Loucy (cell line): ENCODE measurements at regions not wholly inside any gene's neighbourhood (a gene's known extent, or its start where the extent isn't known, plus 50 kb on each side); places are given as distances from the start of the nearest gene placed in this dataset.
"Not testable (repeated sequence)": the region's sequence is repeated elsewhere in the genome, so short reads cannot be mapped to it uniquely, and the experiment has no call there.

Experiments
- H2AFZ ChIP-seq: fragments of 200-600 bp; sonication (generic); 2 replicates; pipeline ENCODE4 v1.6.0; 2016; ENCODE audit warnings: antibody characterized with exemption, mild to moderate bottlenecking, low read length, moderate library complexity
- H3F3A ChIP-seq: fragments of 200-600 bp; 2 replicates; pipeline ENCODE4 v1.6.0; 2016; ENCODE audit warnings: antibody characterized with exemption, low read depth, mild to moderate bottlenecking
- H3K27me3 ChIP-seq: fragments of 200-600 bp; sonication (generic); 2 replicates; pipeline ENCODE4 v1.6.1; 2014; ENCODE audit warnings: low read length, mild to moderate bottlenecking; ENCODE audit not compliant: insufficient read depth, poor library complexity, severe bottlenecking
- H3K36me3 ChIP-seq: fragments of 200-600 bp; sonication (generic); 2 replicates; pipeline ENCODE4 v1.6.1; 2016; ENCODE audit warnings: low read length; ENCODE audit not compliant: insufficient read depth
- H3K4me1 ChIP-seq: fragments of 200-600 bp; sonication (generic); 2 replicates; pipeline ENCODE4 v1.5.1; 2014; ENCODE audit warnings: low read length, mild to moderate bottlenecking; ENCODE audit not compliant: insufficient read depth, poor library complexity, severe bottlenecking
- H3K4me2 ChIP-seq: fragments of 200-600 bp; sonication (generic); 2 replicates; pipeline ENCODE4 v1.6.0; 2014; ENCODE audit warnings: antibody characterized with exemption, low read length, low read depth, mild to moderate bottlenecking; ENCODE audit not compliant: poor library complexity, severe bottlenecking
- H3K4me3 ChIP-seq: fragments of 200-600 bp; sonication (generic); 2 replicates; pipeline ENCODE4 v1.5.1; 2014; ENCODE audit warnings: low read length, mild to moderate bottlenecking, mixed read lengths; ENCODE audit not compliant: poor library complexity, severe bottlenecking
- H3K79me2 ChIP-seq: fragments of 200-600 bp; sonication (generic); 2 replicates; pipeline ENCODE4 v1.6.1; 2014; ENCODE audit warnings: low read length; ENCODE audit not compliant: insufficient read depth
- H3K9ac ChIP-seq: fragments of 200-600 bp; sonication (generic); 2 replicates; pipeline ENCODE4 v1.6.0; 2014; ENCODE audit warnings: mild to moderate bottlenecking, low read depth, low read length, moderate library complexity; ENCODE audit not compliant: poor library complexity, severe bottlenecking
- H3K9me2 ChIP-seq: fragments of 200-600 bp; sonication (generic); replicated peaks from 2 replicates; pipeline ENCODE4 v1.6.1; 2016; ENCODE audit warnings: low read depth, low read length, mixed read lengths
- H3K9me3 ChIP-seq: fragments of 200-600 bp; sonication (generic); 2 replicates; pipeline ENCODE4 v1.6.1; 2014; ENCODE audit warnings: mild to moderate bottlenecking, antibody characterized with exemption, low read length, low read depth; ENCODE audit not compliant: insufficient read depth
- H4K20me1 ChIP-seq: fragments of 200-600 bp; sonication (generic); 2 replicates; pipeline ENCODE4 v1.6.0; 2014; ENCODE audit warnings: antibody characterized with exemption, low read length, mild to moderate bottlenecking; ENCODE audit not compliant: insufficient read depth, poor library complexity, severe bottlenecking
- EZH2phosphoT487 ChIP-seq: fragments of 200-600 bp; IDR thresholded peaks from 2 replicates; pipeline ENCODE4 v1.6.1; 2018; ENCODE audit warnings: antibody characterized with exemption, mild to moderate bottlenecking, moderate library complexity, borderline replicate concordance
- TF ChIP-seq, protein P1 (sequence below): fragments of 200-600 bp; sonication (generic); conservative IDR thresholded peaks from 2 replicates; pipeline ENCODE4 v1.5.1; 2014; ENCODE audit warnings: mild to moderate bottlenecking, antibody characterized with exemption, low read length

GRCh38 chr3:14268897-14269296, 90.3 kb downstream of the LSM3 start:
- Histone ChIP-seq H3F3A (no peaks in the 10 kb centered on the region), H3K4me1 (no peaks in the 10 kb centered on the region), H3K36me3 (no peaks in the 10 kb centered on the region), H4K20me1 (no peaks in the 10 kb centered on the region), H3K9me2 (no peaks in the 10 kb centered on the region), H3K27me3 (no peaks in the 10 kb centered on the region), H3K79me2 (no peaks in the 10 kb centered on the region), H2AFZ (no peak overlapping the region), H3K9ac (no peak overlapping the region), H3K9me3 (no peaks in the 10 kb centered on the region), H3K4me2 (no peak overlapping the region), H3K4me3 (no peak overlapping the region)
- no peak for TF ChIP-seq EZH2phosphoT487
- TF ChIP-seq, protein P1, sequence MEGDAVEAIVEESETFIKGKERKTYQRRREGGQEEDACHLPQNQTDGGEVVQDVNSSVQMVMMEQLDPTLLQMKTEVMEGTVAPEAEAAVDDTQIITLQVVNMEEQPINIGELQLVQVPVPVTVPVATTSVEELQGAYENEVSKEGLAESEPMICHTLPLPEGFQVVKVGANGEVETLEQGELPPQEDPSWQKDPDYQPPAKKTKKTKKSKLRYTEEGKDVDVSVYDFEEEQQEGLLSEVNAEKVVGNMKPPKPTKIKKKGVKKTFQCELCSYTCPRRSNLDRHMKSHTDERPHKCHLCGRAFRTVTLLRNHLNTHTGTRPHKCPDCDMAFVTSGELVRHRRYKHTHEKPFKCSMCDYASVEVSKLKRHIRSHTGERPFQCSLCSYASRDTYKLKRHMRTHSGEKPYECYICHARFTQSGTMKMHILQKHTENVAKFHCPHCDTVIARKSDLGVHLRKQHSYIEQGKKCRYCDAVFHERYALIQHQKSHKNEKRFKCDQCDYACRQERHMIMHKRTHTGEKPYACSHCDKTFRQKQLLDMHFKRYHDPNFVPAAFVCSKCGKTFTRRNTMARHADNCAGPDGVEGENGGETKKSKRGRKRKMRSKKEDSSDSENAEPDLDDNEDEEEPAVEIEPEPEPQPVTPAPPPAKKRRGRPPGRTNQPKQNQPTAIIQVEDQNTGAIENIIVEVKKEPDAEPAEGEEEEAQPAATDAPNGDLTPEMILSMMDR, result no peak

GRCh38 chr3:14272041-14272958, 93.7 kb downstream of the LSM3 start:
- not testable (repeated sequence) for H3K9ac ChIP-seq, H3K79me2 ChIP-seq, H4K20me1 ChIP-seq, H3K9me2 ChIP-seq, H3K4me1 ChIP-seq, H3K27me3 ChIP-seq, H3K36me3 ChIP-seq, H3K9me3 ChIP-seq, H3K4me3 ChIP-seq, H3F3A ChIP-seq, H3K4me2 ChIP-seq, H2AFZ ChIP-seq

- H3K9me2 ChIP-seq, H3K27me3 ChIP-seq, H2AFZ ChIP-seq, H3K36me3 ChIP-seq, H3K4me2 ChIP-seq, H3F3A ChIP-seq, H3K9ac ChIP-seq, H3K4me3 ChIP-seq, H3K79me2 ChIP-seq, H4K20me1 ChIP-seq, H3K9me3 ChIP-seq, H3K4me1 ChIP-seq: not testable (repeated sequence)
These were observed 94.4 kb downstream of the LSM3 start for GRCh38 chr3:14272959-14273560.

DNA sequence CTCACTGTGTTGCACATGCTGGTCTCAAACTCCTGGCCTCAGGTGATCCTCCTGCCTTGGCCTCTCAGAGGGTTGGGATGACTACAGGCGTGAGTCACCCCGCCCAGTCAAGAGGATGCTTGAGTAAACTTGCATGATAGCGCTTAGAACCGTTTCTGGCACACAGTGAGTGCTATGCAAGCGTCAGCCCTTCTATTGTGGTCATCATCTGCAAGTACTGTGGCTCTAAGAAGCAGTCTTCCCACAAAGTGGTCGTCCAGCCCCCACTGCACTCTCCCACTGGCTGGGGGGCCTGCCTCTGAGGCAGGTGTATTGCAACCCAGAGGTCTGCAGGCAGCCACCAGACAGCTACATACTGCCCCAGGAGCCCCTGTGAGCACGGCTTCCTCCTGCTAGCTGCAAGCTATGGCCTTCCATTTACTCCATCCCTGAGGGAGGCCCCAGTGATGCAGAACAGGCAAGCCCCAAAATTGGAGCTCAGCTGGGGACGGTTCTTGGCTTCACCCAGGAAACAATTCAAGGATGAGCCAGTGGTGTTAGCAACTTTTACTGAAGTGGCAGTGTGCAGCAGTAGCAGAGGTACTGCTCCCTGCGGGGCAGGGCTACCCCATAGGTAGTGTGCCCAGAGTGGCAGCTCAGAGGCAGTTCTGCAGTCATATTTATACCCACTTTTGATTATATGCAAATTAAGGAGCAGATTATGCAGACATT, 95.4 kb downstream of the LSM3 start:
- no peak overlapping the region for H3K9ac ChIP-seq
- H3K27me3 ChIP-seq, result no peaks in the 10 kb centered on the region
- H3K36me3 ChIP-seq, result no peaks in the 10 kb centered on the region
- no peaks in the 10 kb centered on the region for H3F3A ChIP-seq
- H3K4me1 ChIP-seq, result no peaks in the 10 kb centered on the region
- no peaks in the 10 kb centered on the region for H3K79me2 ChIP-seq
- no peaks in the 10 kb centered on the region for H4K20me1 ChIP-seq
- no peaks in the 10 kb centered on the region for H3K9me3 ChIP-seq
- no peak for TF ChIP-seq EZH2phosphoT487
- TF ChIP-seq, protein P1, result no peak
- no peaks in the 10 kb centered on the region for H3K9me2 ChIP-seq
- no peak overlapping the region for H2AFZ ChIP-seq
- no peak overlapping the region for H3K4me2 ChIP-seq
- H3K4me3 ChIP-seq, result no peak overlapping the region
